CD8-positive, alpha-beta memory T cell (primary cell): ENCODE measurements at regions not wholly inside any gene's neighbourhood (a gene's known extent, or its start where the extent isn't known, plus 50 kb on each side); places are given as distances from the start of the nearest gene placed in this dataset.
A peak's percentile ranks its signal among the peaks of the same experiment; 100 is the strongest.

Source experiments
- CTCF ChIA-PET: fragments of 350-600 bp; sonication (Branson Sonifier 250); formaldehyde crosslinking; loops from one replicate; lab custom pipeline; 2021; ENCODE audit warnings: antibody characterized with exemption; lab: Charles Lee
- POLR2A ChIA-PET: fragments of 350-600 bp; sonication (Branson Sonifier 250); formaldehyde crosslinking; loops from one replicate; lab custom pipeline; 2021; ENCODE audit warnings: antibody characterized with exemption; lab: Charles Lee
- DNase-seq, 5 donors: peaks; one replicate each; pipeline versions ENCODE4 v3.0.0 to v3.0.0-alpha.2; 2020 to 2022; ENCODE audit warnings: mixed read lengths in 1 of 5
- H3K27ac ChIP-seq: one replicate; pipeline ENCODE4 v1.7.0; 2013; ENCODE audit warnings: low read depth, mild to moderate bottlenecking, low read length, moderate library complexity
- H3K27me3 ChIP-seq: 2 replicates; pipeline ENCODE4 v1.7.0; 2013; ENCODE audit warnings: low read length, mild to moderate bottlenecking; ENCODE audit not compliant: insufficient read depth, poor library complexity, severe bottlenecking
- H3K36me3 ChIP-seq: 2 replicates; pipeline ENCODE4 v1.7.0; 2013; ENCODE audit warnings: mild to moderate bottlenecking, low read length, moderate library complexity; ENCODE audit not compliant: insufficient read depth
- H3K4me1 ChIP-seq: 2 replicates; pipeline ENCODE4 v1.7.0; 2013; ENCODE audit warnings: mild to moderate bottlenecking, low read length, moderate library complexity; ENCODE audit not compliant: insufficient read depth
- H3K4me3 ChIP-seq: 2 replicates; pipeline ENCODE4 v1.7.0; 2013; ENCODE audit warnings: mild to moderate bottlenecking, low read length
- H3K9me3 ChIP-seq: 2 replicates; pipeline ENCODE4 v1.7.0; 2013; ENCODE audit warnings: mild to moderate bottlenecking, low read length
- H3K27ac Mint-ChIP-seq, 8 donors: one replicate each; pipeline ENCODE4 v1.8.0; 2020 to 2021; ENCODE audit warnings: mixed read lengths in 8 of 8, mild to moderate bottlenecking in 6 of 8, inconsistent platforms in 3 of 8, moderate library complexity in 3 of 8
- H3K27me3 Mint-ChIP-seq, 2 donors: one replicate each; pipeline ENCODE4 v1.8.0; 2020 to 2021; ENCODE audit warnings: mixed read lengths in 2 of 2, mild to moderate bottlenecking in 1 of 2, moderate library complexity in 1 of 2
- H3K36me3 Mint-ChIP-seq, 3 donors: one replicate each; pipeline ENCODE4 v1.8.0; 2020 to 2021; ENCODE audit warnings: mixed read lengths in 3 of 3, inconsistent platforms in 1 of 3, mild to moderate bottlenecking in 1 of 3
- H3K4me1 Mint-ChIP-seq, 3 donors: one replicate each; pipeline ENCODE4 v1.8.0; 2020 to 2021; ENCODE audit warnings: mixed read lengths in 3 of 3, inconsistent platforms in 1 of 3, mild to moderate bottlenecking in 1 of 3
- H3K4me3 Mint-ChIP-seq, 7 donors: one replicate each; pipeline ENCODE4 v1.8.0; 2020 to 2021; ENCODE audit warnings: mixed read lengths in 7 of 7, mild to moderate bottlenecking in 6 of 7, moderate library complexity in 4 of 7, inconsistent platforms in 2 of 7
- H3K9me3 Mint-ChIP-seq, 5 donors: one replicate each; pipeline ENCODE4 v1.8.0; 2020 to 2022; ENCODE audit warnings: mixed read lengths in 5 of 5, mild to moderate bottlenecking in 3 of 5, moderate library complexity in 2 of 5, inconsistent platforms in 1 of 5

- Mint-ChIP-seq H3K27ac (no peak overlapping the region), H3K9me3 (peaks cover 0 to 6% (median 0%) of the 10 kb centered on the region in 5 donors), H3K4me1 (no peaks in the 10 kb centered on the region), H3K27me3 (peaks cover 7 to 8% of the 10 kb centered on the region in 2 donors), H3K36me3 (no peaks in the 10 kb centered on the region), H3K4me3 (no peak overlapping the region)
- no peaks in the 10 kb centered on the region for H3K9me3 ChIP-seq
- no peak overlapping the region for H3K27ac ChIP-seq
- no peaks in the 10 kb centered on the region for H3K36me3 ChIP-seq
- ChIA-PET CTCF (no interaction called here), POLR2A (no interaction called here)
- DNase-seq: no peak
- no peaks in the 10 kb centered on the region for H3K27me3 ChIP-seq
- H3K4me3 ChIP-seq: no peak overlapping the region
- no peaks in the 10 kb centered on the region for H3K4me1 ChIP-seq
Measured at GRCh38 chr4:154035341-154035740, 246.5 kb upstream of the SFRP2 start.

- H3K27me3 ChIP-seq: no peaks in the 10 kb centered on the region
- H3K27ac Mint-ChIP-seq: no peak overlapping the region
- no peak overlapping the region for H3K4me3 Mint-ChIP-seq
- POLR2A ChIA-PET: no interaction called here
- DNase-seq: no peak
- no peaks in the 10 kb centered on the region for H3K36me3 Mint-ChIP-seq
- no peaks in the 10 kb centered on the region for H3K4me1 ChIP-seq
- H3K27me3 Mint-ChIP-seq: peaks cover 7 to 8% of the 10 kb centered on the region in 2 donors
- H3K4me3 ChIP-seq: no peak overlapping the region
- H3K36me3 ChIP-seq: no peaks in the 10 kb centered on the region
- H3K9me3 Mint-ChIP-seq: peaks cover 0 to 6% (median 0%) of the 10 kb centered on the region in 5 donors
- H3K9me3 ChIP-seq: no peaks in the 10 kb centered on the region
- H3K4me1 Mint-ChIP-seq: no peaks in the 10 kb centered on the region
- no peak overlapping the region for H3K27ac ChIP-seq
- CTCF ChIA-PET: no interaction called here
Measured at GRCh38 chr4:154033921-154034320, 245.0 kb upstream of the SFRP2 start.

DNA sequence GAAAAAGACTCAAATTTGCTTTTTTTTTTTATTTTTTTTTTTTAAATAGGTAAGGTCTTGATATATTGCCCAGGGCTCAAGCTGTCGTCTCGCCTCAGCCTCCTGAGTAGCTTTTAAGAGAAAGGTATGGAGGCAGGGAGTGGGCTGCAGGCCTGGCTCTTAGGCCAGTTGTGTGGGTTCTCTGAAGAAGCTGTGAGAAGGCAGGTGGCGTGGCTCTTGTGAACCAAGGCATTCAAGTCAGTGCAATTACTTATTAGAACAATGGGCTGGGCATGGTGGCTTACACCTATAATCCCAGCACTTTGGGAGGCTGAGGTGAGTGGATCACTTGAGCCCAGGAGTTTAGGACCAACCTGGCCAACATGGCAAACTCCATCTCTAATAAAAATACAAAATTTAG lies 244.0 kb upstream of the SFRP2 start:
- Histone ChIP-seq H3K27me3 (no peaks in the 10 kb centered on the region), H3K4me1 (no peaks in the 10 kb centered on the region), H3K4me3 (no peak overlapping the region), H3K27ac (no peak overlapping the region), H3K36me3 (no peaks in the 10 kb centered on the region), H3K9me3 (no peaks in the 10 kb centered on the region)
- Mint-ChIP-seq H3K27me3 (peaks cover 7 to 8% of the 10 kb centered on the region in 2 donors), H3K4me1 (no peaks in the 10 kb centered on the region), H3K36me3 (no peaks in the 10 kb centered on the region), H3K9me3 (peaks cover 0 to 6% (median 0%) of the 10 kb centered on the region in 5 donors), H3K4me3 (no peak overlapping the region), H3K27ac (no peak overlapping the region)
- ChIA-PET CTCF (no interaction called here), POLR2A (no interaction called here)
- no peak for DNase-seq

DNA sequence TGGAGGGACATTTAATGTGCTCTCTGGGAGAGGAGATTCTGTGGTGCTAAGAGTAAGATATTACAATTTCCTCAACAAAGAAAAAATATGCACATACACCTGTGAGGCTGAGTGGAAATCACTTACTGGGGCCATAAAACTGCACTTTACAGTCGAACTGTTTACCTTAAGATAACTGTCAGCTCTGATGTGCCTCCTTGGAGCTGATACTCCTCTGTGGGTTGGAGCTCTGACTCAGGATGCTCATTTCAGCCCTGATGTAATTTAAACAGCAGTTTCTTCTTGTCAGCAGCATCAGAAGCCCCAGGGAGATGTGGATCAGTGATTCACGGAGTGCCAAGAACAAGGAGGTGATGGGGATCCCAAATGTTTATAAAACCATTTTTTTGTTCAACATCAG lies 241.9 kb upstream of the SFRP2 start:
- no peaks in the 10 kb centered on the region for H3K4me1 Mint-ChIP-seq
- Histone ChIP-seq H3K9me3 (no peaks in the 10 kb centered on the region), H3K4me1 (no peaks in the 10 kb centered on the region), H3K4me3 (no peak overlapping the region), H3K27ac (no peak overlapping the region), H3K36me3 (no peaks in the 10 kb centered on the region), H3K27me3 (no peaks in the 10 kb centered on the region)
- H3K36me3 Mint-ChIP-seq: no peaks in the 10 kb centered on the region
- peaks cover 0 to 6% (median 0%) of the 10 kb centered on the region in 5 donors for H3K9me3 Mint-ChIP-seq
- peaks cover 6 to 7% of the 10 kb centered on the region in 2 donors for H3K27me3 Mint-ChIP-seq
- no peak overlapping the region for H3K27ac Mint-ChIP-seq
- no peak for DNase-seq
- POLR2A ChIA-PET: no interaction called here
- CTCF ChIA-PET: no interaction called here
- no peak overlapping the region for H3K4me3 Mint-ChIP-seq

- H3K9me3 Mint-ChIP-seq: peaks cover 0 to 6% (median 0%) of the 10 kb centered on the region in 5 donors
- H3K36me3 Mint-ChIP-seq: no peaks in the 10 kb centered on the region
- H3K4me1 Mint-ChIP-seq: no peaks in the 10 kb centered on the region
- CTCF ChIA-PET: no interaction called here
- DNase-seq: no peak
- H3K4me1 ChIP-seq: no peaks in the 10 kb centered on the region
- H3K9me3 ChIP-seq: no peaks in the 10 kb centered on the region
- H3K27me3 ChIP-seq: no peaks in the 10 kb centered on the region
- no peak overlapping the region for H3K27ac ChIP-seq
- no peak overlapping the region for H3K4me3 Mint-ChIP-seq
- H3K36me3 ChIP-seq: no peaks in the 10 kb centered on the region
- POLR2A ChIA-PET: no interaction called here
- peaks cover 7 to 8% of the 10 kb centered on the region in 2 donors for H3K27me3 Mint-ChIP-seq
- H3K4me3 ChIP-seq: no peak overlapping the region
- H3K27ac Mint-ChIP-seq: no peak overlapping the region
Measured at GRCh38 chr4:154030152-154030551, 241.3 kb upstream of the SFRP2 start.

GRCh38 chr4:154029171-154029570 lies 240.3 kb upstream of the SFRP2 start:
- no peak overlapping the region for H3K4me3 Mint-ChIP-seq
- H3K4me1 Mint-ChIP-seq: no peaks in the 10 kb centered on the region
- no peak overlapping the region for H3K27ac ChIP-seq
- peaks cover 5 to 12% of the 10 kb centered on the region in 2 donors for H3K27me3 Mint-ChIP-seq
- no peaks in the 10 kb centered on the region for H3K9me3 ChIP-seq
- ChIA-PET CTCF (no interaction called here), POLR2A (no interaction called here)
- H3K9me3 Mint-ChIP-seq: peaks cover 0 to 6% (median 0%) of the 10 kb centered on the region in 5 donors
- no peaks in the 10 kb centered on the region for H3K27me3 ChIP-seq
- no peaks in the 10 kb centered on the region for H3K36me3 ChIP-seq
- H3K4me3 ChIP-seq: no peak overlapping the region
- no peaks in the 10 kb centered on the region for H3K4me1 ChIP-seq
- DNase-seq: no peak
- H3K27ac Mint-ChIP-seq: no peak overlapping the region
- H3K36me3 Mint-ChIP-seq: no peaks in the 10 kb centered on the region

DNA sequence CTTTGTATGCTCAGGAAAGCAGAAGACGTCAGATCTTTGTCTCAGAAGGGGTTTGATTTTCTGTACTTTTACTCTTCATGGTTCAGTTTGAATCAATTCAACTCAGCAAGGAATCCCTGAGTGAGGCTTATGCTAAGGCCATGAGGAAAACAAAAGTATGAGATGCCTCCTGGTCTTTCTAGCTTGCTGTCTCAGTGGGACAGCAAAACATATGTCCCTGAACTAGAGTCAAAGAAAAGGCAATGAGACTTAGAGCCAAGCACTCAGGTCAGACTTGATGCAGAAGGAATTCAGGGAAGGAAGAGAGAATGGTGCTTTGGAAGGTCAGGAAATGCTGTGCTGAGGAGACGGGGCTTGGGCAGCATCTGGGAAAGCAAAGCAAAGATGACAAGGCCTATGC lies 236.2 kb upstream of the SFRP2 start:
- no peaks in the 10 kb centered on the region for H3K4me1 Mint-ChIP-seq
- no peaks in the 10 kb centered on the region for H3K27me3 ChIP-seq
- H3K4me3 Mint-ChIP-seq: no peak overlapping the region
- no peak for DNase-seq
- no peaks in the 10 kb centered on the region for H3K9me3 Mint-ChIP-seq
- H3K4me1 ChIP-seq: no peaks in the 10 kb centered on the region
- H3K27ac Mint-ChIP-seq: no peak overlapping the region
- no peaks in the 10 kb centered on the region for H3K36me3 Mint-ChIP-seq
- no peak overlapping the region for H3K4me3 ChIP-seq
- POLR2A ChIA-PET: no interaction called here
- no peak overlapping the region for H3K27ac ChIP-seq
- no peaks in the 10 kb centered on the region for H3K36me3 ChIP-seq
- peaks cover 5 to 15% of the 10 kb centered on the region in 2 donors for H3K27me3 Mint-ChIP-seq
- H3K9me3 ChIP-seq: no peaks in the 10 kb centered on the region
- CTCF ChIA-PET: no interaction called here

DNA sequence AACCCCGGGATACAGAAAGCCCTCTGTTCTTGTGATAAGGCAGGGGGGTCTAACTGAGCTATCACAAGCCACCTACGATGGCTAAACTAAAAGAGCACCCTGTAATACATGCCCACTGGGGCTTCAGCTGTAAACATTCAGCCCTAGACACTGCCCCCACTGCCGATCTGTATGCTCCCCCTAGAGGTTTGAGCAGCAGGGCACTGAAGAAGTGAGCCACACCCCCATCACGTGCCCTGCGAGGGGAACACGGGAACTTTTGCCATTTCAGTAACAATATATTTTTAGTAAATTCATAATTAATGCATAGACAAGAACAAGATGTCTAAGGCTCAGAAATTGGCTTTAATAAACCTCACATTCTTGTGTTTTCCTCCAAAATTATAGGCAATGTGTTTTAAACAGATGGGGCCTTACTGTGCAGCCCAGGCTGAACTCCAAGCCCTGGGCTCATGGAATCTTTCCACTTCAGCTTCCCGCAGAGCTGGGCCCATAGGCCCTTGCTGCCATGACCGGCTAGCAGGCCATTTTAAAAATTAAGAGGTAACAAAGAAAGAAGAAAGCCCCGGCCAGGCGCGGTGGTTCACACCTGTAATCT lies 235.3 kb upstream of the SFRP2 start:
- Mint-ChIP-seq H3K9me3 (no peaks in the 10 kb centered on the region), H3K27me3 (peaks cover 5 to 15% of the 10 kb centered on the region in 2 donors), H3K27ac (no peak overlapping the region), H3K4me3 (no peak overlapping the region), H3K36me3 (no peaks in the 10 kb centered on the region), H3K4me1 (no peaks in the 10 kb centered on the region)
- Histone ChIP-seq H3K4me3 (no peak overlapping the region), H3K27ac (no peak overlapping the region), H3K4me1 (no peaks in the 10 kb centered on the region), H3K9me3 (no peaks in the 10 kb centered on the region), H3K27me3 (no peaks in the 10 kb centered on the region), H3K36me3 (no peaks in the 10 kb centered on the region)
- POLR2A ChIA-PET: no interaction called here
- CTCF ChIA-PET: no interaction called here
- peak in 1 of 5 donors; percentile 5 for DNase-seq
